ENCODE measurements at regions not wholly inside any gene's neighbourhood (a gene's known extent, or its start where the extent isn't known, plus 50 kb on each side); places are given as distances from the start of the nearest gene placed in this dataset.
A peak's percentile ranks its signal among the peaks of the same experiment; 100 is the strongest.

DNA sequence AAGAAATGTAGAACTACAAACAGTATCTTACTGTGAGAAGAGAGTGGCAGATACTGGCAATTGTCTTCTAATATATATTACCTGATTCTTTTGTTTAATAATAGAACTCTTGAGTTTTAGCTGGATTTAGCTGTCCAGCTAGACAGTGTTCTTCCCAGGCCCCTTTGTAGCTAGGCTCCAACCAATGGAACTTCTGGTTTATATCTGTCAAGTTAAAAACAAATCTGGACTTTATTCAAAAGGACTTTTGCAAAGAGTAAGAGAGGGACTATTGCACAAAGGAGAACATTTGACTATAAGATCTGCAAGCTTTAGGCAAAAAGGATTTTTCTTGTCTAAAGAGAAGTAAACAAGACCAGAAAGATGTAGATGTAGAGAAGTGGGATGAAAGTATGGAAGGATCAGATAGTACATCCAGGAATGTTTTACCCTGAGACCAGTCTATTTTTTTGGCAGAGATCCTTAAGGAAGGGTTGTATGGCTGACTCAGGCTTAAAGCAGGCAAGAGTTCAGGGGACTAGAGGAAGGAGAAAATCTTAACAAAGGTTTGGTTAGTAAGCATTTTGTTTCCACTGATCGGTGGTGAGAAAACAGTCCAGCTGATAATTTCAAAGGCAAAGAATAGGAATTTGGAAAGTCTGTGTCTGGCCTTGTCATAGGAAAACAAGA lies 111.1 kb upstream of the PLEKHA5 start:
- Histone ChIP-seq H3K36me3 (ENCODE audit: low read depth) (no peaks in the 10 kb centered on the region), H3K9me3 (no peaks in the 10 kb centered on the region), H3K4me1 (ENCODE audit: low read depth) (peaks cover 9% of the 10 kb centered on the region), H3K4me3 (no peak overlapping the region)
- TF ChIP-seq, protein P1, sequence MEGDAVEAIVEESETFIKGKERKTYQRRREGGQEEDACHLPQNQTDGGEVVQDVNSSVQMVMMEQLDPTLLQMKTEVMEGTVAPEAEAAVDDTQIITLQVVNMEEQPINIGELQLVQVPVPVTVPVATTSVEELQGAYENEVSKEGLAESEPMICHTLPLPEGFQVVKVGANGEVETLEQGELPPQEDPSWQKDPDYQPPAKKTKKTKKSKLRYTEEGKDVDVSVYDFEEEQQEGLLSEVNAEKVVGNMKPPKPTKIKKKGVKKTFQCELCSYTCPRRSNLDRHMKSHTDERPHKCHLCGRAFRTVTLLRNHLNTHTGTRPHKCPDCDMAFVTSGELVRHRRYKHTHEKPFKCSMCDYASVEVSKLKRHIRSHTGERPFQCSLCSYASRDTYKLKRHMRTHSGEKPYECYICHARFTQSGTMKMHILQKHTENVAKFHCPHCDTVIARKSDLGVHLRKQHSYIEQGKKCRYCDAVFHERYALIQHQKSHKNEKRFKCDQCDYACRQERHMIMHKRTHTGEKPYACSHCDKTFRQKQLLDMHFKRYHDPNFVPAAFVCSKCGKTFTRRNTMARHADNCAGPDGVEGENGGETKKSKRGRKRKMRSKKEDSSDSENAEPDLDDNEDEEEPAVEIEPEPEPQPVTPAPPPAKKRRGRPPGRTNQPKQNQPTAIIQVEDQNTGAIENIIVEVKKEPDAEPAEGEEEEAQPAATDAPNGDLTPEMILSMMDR (IDR thresholded peaks at IDR 0.05), result no peak
- intact Hi-C loops (cut with DNase I, micrococcal nuclease), result no loop called here
- ATAC-seq, result peak; percentile 53
- DNase-seq, result no peak

GRCh38 chr12:19021240-19021639 lies 108.3 kb upstream of the PLEKHA5 start:
- H3K4me3 ChIP-seq, result no peak overlapping the region
- H3K4me1 ChIP-seq (ENCODE audit: low read depth), result peaks cover 9% of the 10 kb centered on the region
- ATAC-seq, result peak; percentile 32
- intact Hi-C loops (cut with DNase I, micrococcal nuclease), result no loop called here
- DNase-seq, result no peak
- H3K9me3 ChIP-seq, result no peaks in the 10 kb centered on the region
- H3K36me3 ChIP-seq (ENCODE audit: low read depth), result no peaks in the 10 kb centered on the region
- TF ChIP-seq, protein P1 (IDR thresholded peaks at IDR 0.05), result no peak

- no peak overlapping the region for H3K4me3 ChIP-seq
- peak in 1 of 3 donors; percentile 22 for DNase-seq
- intact Hi-C loops (cut with DNase I, micrococcal nuclease), result no loop called here
- H3K36me3 ChIP-seq (ENCODE audit: low read depth), result no peaks in the 10 kb centered on the region
- ATAC-seq, result peak; percentile 90
- H3K9me3 ChIP-seq, result no peaks in the 10 kb centered on the region
- TF ChIP-seq, protein P1 (IDR thresholded peaks at IDR 0.05), result no peak
- peaks cover 9% of the 10 kb centered on the region for H3K4me1 ChIP-seq (ENCODE audit: low read depth)
These were observed 107.9 kb upstream of the PLEKHA5 start for GRCh38 chr12:19021646-19022045.

DNA sequence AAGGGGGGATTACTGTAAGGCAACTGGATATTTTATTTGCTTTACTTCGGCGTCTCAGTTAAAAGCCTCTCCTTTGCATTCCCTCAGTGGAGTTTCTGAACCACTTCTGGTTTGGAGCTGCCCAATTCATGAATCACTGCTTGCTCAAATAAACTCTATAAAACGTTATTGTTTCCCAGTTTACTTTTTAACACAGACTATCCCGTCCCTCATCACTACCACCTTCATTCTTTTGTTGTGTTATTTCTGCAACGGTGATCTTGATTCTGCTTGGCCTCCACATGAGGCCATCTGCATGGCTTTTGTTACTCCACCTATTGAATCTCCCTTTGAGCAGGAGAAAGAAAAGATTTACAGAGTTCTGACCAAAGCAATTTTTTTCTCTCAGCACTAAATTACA lies 104.0 kb upstream of the PLEKHA5 start:
- intact Hi-C loops (cut with DNase I, micrococcal nuclease), result no loop called here

GRCh38 chr12:19026034-19026433 lies 103.5 kb upstream of the PLEKHA5 start:
- intact Hi-C loops (cut with DNase I, micrococcal nuclease), result no loop called here
- Histone ChIP-seq H3K9me3 (no peaks in the 10 kb centered on the region), H3K36me3 (ENCODE audit: low read depth) (no peaks in the 10 kb centered on the region), H3K4me1 (ENCODE audit: low read depth) (peaks cover 9% of the 10 kb centered on the region), H3K4me3 (no peak overlapping the region)
- no peak for ATAC-seq
- TF ChIP-seq, protein P1 (IDR thresholded peaks at IDR 0.05), result no peak
- DNase-seq, result no peak

More for the DNA sequence above, 104.0 kb upstream of the PLEKHA5 start:
- Histone ChIP-seq H3K36me3 (ENCODE audit: low read depth) (no peaks in the 10 kb centered on the region), H3K4me3 (no peak overlapping the region), H3K9me3 (no peaks in the 10 kb centered on the region), H3K4me1 (ENCODE audit: low read depth) (peaks cover 9% of the 10 kb centered on the region)
- DNase-seq, result no peak
- TF ChIP-seq, protein P1 (IDR thresholded peaks at IDR 0.05), result no peak
- ATAC-seq, result peak; percentile 81
